T follicular helper cell (primary cell): ENCODE measurements at regions not wholly inside any gene's neighbourhood (a gene's known extent, or its start where the extent isn't known, plus 50 kb on each side); places are given as distances from the start of the nearest gene placed in this dataset.

Source experiments
- DNase-seq: peaks from one replicate; pipeline ENCODE4 v3.0.0-alpha.2; 2020; ENCODE audit warnings: low read depth

GRCh38 chr13:103451656-103452055 is 385.4 kb upstream of the SLC10A2 start:
- DNase-seq, result no peak

- DNase-seq, result no peak
These were observed 377.4 kb upstream of the SLC10A2 start for GRCh38 chr13:103443604-103444003.

DNA sequence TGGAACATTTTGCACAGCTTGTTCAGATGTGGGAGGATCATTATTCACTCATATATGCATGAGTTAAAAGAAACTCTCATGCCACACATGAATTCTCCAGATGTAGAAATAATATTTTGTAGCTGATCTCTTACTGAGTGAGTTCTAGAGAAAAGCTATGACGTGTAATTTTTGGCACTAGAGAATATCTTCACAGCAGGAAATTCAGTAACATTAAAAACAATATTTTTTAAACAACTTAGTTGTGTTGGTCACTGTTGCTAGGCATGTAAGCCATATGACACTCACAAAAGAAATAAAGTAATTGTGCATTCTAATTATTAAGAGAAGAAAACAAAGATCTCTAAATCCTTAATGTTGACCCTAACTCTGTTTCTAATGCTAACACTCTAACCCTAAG is 371.4 kb upstream of the SLC10A2 start:
- no peak for DNase-seq

GRCh38 chr13:103436057-103436654 is 369.9 kb upstream of the SLC10A2 start:
- no peak for DNase-seq

DNA sequence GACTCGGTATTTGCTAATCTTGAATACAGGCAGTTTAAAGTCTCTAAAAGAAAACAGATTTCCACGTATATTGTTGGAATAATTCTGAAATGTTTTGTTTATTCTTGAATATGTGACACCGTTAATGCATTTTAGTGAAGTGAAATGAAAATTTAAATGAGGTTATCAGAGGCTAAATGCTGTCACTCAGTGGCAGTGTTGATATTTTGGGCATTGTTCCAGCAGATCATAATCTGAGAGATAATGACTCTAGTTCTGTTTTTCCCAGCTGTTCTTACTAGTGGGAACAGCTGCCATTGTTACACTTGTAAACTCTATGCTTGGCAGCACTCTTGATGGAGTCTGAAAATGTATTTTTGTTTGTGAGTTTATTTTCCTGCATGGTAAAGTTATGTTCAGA is 365.6 kb upstream of the SLC10A2 start:
- no peak for DNase-seq

DNA sequence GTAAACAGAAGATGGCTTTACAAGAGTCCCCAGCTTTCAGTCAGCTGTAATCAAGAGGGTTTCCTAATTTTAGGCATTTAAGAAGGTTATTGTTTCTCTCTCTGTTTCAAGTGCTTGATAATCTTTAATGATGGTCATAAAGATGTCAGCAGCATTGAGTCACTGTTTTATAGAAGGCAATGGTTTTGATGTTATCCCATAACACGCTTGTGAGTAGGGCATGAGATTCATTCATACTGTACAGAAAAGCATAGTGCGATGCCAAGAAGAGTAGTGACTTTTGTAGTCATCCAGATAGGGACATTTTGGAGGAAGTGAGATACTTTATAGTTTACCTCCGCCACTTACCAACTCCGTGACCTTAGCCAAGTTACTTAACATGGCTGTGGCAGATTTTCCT is 364.2 kb upstream of the SLC10A2 start:
- DNase-seq, result no peak

DNA sequence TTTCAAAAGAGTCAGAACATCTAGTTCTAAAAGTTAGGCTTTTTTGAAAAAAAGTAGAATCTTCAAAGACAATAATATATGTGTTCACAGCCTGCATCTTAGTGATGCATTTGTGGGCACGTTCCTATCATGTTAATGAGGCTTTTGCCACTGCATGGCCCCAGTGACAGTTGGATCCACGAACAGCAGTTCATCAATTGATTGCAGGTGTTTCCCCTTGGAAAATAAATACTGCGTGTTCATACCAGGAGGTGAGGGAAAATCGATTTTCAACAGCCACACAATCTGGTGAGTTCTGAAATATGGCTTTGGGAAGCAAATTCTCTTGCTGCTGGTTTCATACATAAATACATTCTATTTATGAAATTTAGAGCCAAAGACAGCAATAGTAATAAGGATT is 343.8 kb upstream of the SLC10A2 start:
- DNase-seq, result no peak

GRCh38 chr13:103406967-103407366 is 340.8 kb upstream of the SLC10A2 start:
- DNase-seq, result no peak

DNA sequence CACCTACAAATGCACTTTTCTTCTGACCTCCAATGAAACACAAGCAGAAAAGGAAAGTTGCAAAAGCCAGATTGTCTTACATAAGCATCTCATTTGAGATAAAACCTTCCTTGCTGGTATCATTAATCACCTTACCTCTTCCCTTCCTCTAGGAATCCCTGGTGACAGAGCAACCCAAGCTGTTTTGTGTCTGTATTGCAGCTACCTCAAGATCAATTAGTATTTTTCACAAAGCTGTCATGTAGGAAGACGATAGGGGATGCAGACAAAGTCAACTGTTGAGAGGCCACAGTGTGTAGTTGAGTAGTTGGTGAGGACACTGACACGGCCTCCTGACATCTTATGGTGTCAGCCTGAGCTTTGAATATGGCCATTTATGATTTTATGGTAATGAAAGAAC is 339.1 kb upstream of the SLC10A2 start:
- no peak for DNase-seq

DNA sequence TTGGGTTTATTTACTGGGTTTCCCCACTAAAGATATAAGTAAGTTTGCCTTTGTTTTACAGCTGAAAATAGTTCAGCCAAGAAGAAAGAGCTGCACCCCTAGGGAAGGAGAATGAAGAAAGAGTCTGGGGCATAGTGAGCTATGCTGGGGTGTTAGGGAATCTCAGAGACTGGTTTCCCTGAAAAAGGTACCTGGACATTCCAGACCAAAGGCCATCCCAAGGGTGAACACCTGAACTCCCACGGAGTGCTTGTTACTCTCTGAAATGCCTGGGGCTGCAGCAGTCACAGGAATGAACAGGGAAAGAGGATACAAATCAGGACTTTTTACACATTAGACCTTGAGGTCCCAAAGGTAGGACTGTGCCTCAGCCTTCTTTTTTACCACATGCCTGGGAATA is 337.6 kb upstream of the SLC10A2 start:
- no peak for DNase-seq

GRCh38 chr13:103403148-103403740 is 337.0 kb upstream of the SLC10A2 start:
- no peak for DNase-seq

DNA sequence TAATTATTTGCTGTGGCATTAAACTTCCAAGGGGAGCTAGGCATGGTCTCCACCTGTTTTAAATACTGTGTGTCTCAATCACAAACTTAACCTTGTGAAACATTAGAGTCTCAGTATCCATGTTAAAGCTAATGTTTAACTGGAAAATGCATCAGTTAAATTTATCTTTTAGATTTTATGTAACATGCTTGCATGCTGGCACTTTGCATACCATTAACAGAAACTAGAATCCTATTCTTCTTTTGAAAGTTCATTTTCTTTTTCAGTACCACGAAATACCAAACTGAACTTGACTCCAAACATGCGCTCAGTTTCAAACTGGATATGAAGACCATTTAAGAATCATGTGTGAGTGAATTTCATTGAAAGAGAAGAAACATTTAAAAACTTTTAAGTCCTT is 328.9 kb upstream of the SLC10A2 start:
- no peak for DNase-seq

DNA sequence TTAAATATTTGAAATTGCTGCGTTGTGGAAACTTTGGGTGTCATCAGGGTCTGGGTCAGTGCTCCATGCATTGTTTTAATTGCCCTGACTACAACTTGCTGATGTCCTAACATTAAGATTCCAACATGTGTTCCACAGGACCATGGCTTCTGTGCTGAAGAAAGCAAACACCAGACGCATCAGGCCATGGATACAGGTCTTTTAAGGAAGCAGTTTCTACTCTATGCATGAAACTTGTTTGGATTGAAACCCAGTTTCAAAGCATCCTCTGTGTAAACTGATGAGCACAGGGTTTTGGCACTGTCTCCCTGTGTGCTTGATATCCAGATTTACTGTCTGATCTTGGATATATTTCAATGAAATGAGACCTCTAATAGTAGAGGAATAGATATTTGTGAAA is 328.4 kb upstream of the SLC10A2 start:
- no peak for DNase-seq

DNA sequence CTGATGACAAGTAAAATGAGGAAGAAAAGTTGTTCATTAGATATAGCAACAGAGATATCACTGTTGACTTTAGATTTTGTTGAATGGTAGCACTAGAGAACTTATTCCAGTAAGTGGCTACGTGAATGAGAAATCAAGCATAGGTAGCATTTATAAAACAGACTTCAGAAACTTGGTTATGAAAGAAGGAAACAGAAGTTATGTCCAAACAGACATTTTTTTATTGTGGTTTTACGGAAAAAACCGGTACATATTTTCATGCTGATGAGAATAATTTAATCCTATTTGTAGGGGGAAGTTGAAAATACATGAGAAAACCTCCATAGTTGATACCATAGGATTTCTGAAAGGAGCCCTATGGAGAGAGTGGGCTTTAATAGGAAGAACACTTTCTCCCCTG is 325.7 kb upstream of the SLC10A2 start:
- no peak for DNase-seq

- DNase-seq, result no peak
These were observed 322.6 kb upstream of the SLC10A2 start for GRCh38 chr13:103388839-103389238.

DNA sequence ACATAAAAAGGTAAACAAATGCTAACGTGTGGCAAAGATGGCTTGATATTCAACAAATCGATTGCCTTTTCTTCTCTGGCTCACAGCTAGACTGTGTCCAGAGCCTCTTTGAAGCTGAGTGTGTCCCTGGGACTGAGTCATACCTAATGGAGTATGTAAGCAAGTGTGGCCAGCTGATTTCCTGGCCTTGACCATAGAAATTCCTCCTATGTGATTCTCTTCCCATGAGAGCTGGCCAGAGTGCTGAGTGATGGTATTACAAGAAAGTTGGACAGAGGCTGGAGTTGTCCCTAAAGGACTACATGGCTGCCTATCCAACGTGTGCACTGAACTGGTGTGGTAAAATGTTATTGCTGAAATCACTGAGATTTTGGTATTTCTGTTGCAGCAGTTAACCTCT is 320.1 kb upstream of the SLC10A2 start:
- no peak for DNase-seq

GRCh38 chr13:103373916-103374315 is 307.7 kb upstream of the SLC10A2 start:
- DNase-seq, result no peak

- DNase-seq, result no peak
These were observed 305.1 kb upstream of the SLC10A2 start for GRCh38 chr13:103371271-103371670.

DNA sequence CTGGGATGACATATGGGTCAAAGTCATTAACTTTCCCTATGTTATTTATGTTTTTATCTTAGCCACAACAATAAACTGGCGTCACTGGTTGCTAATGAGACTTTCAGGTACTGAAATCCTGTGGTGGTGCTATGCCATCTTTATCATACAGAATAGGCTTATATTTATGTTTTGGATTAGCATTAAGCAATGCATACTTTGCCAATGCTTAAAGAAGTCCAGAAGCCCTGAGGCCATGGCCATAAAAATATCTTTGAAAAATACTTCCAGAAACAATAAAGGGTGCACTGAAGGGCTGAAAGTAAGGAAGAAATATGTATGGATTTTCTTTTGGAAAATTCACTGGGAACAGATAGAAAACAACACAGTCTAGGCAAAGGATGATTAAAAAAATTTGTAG is 304.6 kb upstream of the SLC10A2 start:
- no peak for DNase-seq

DNA sequence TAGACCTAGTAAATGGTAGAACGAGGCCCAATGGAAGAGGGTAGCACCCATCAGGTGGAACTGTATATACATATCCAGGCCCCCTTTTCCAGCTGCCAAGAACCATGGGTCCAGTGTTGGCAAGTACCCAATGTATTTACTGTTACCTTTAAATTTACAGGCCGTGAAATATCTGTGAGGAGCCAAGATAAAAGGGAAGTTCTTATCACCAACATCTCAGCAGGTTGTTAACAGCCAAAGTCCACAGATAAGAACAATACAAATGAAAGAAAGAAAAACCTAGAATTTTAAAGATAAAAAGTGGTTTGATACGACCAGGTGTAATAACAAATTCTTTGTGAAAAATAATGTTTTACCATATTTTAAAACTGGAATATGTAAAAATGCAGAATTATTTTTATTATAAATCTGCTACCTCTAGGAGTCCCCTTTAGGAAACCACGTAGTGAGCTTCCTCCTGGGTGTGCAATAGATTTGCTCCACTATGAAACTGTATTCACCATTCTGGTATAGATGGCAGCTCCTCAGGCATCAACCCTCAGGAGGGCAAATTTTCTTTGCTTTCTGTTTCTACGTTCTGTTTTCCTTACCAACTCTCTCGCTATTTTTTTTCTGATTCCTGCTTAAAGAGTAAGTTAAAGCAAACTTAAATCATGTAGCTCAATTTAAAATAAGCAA is 292.2 kb upstream of the SLC10A2 start:
- no peak for DNase-seq

DNA sequence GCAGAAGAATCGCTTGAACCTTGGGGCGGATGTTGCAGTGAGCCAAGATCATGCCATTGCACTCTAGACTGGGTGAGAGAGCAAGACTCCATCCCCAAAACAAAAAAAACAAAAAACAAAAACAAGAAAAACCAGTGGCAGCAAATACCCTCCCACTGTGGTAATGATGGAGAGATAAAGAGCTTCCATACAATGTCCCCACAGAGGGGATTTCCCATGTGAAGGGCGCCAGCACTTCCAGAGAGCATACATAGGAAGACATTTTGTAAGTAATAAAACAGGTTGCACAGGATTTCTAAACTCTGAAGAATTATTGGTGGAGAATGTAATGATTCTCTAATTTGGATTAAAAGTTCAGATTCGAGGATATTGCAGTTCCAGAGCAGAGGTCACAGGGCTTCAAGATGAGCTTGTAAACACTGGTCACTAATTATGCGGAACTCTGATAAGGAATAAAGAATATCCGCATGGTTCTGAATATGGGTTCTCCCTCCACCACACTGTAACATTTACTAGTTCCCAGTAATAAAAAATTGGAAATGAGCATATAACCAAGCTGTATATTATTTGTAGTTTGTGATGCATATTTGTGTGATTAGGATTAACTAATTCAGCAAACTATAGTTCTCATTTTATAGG is 290.1 kb upstream of the SLC10A2 start:
- no peak for DNase-seq

GRCh38 chr13:103354171-103354570 is 288.0 kb upstream of the SLC10A2 start:
- DNase-seq, result no peak
